NCI-H1092 treated with DMSO at 0.1 percent for 48 hours (cell line): ENCODE measurements at regions not wholly inside any gene's neighbourhood (a gene's known extent, or its start where the extent isn't known, plus 50 kb on each side); places are given as distances from the start of the nearest gene placed in this dataset.
A peak's percentile ranks its signal among the peaks of the same experiment; 100 is the strongest.

Experiments used
- DNase-seq: peaks from one replicate; lab custom pipeline; 2025; lab: John Stamatoyannopoulos, UW

DNA sequence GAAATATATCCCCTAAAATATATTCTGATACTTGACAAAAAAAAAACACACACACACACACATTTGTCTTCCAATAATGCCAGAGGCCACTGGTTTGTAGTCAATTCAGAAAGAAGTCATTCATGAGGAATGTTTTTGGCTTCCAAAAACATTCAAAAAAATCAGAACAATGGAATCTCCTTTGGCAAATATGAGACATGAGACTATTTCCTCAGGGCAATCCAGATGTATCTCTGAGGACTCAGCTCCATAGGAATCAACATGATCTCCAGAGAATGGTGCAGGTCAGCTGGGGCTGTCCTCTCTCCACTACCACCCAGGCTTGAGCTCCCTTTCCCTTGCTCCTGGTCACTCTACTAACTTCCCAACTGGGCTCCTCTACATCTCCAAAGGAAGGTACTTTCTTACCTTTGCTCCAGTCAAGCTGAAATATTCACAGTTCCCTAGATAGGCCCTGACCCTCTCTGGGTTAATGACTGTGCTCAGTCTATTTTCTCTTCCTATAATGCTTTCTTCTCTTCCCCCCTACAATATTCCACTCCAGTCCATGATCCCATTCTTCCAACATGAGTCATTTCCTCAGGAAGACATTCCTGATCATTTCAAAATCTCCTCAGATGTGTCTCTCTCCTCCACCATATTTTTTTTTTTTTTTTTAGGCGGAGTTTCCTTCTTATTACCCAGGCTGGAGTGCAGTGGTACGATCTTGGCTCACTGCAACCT is 145.3 kb downstream of the C1D start:
- DNase-seq, result no peak

DNA sequence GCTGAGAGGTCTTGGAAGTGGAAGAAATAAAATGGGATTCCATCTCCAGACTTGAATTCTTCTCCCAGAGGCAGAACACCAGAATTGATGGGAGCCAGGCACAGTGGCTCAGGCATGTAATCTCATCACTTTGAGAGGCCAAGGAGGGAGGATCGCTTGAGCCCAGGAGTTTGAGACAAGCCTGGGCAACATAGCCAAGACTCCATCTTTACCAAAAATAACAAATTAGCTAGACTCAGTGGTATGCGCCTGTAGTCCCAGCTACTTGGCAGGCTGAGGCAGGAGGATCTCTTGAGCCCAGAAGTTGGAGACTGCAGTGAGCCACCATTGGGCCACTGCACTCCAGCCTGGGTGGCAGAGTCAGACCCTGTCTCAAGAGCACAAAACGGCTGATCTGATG is 144.3 kb downstream of the C1D start:
- no peak for DNase-seq

- no peak for DNase-seq
Observed at GRCh38 chr2:67919490-67919889, 143.3 kb downstream of the C1D start.

DNA sequence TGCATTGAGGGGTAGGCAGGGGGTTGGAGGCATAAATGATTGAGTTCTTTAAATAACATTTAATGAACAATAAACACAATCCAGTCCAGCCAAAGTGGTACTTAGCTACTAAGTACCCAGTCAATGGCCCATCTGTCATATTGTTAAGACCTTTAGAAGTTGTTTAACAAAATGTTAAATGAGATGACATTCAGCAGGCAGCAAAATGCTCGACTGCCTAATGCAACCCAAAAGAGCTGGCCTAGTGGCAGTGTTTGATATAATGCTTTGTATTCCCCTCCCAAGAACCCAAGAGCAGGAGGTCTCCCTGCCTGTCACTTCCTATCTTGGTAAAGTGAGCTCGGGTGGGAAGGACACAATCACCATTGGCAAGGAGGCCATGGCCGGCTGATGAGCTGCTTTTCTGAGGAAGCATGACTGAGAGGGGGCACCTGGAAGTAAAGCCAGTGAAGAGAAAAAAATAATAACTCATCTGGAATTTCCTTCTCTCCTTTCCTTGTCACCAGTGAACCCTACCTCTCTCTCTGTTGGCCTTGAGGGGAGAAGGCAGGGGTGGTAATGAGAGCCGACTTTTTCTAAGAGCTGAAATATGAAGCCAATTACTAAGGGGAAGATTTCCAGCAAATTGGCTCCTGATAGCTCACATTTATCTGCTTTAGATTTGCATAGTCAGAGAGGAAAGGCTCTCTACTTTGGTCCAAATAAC is 140.6 kb downstream of the C1D start:
- peak; percentile 11 for DNase-seq

GRCh38 chr2:67923696-67924095 is 139.1 kb downstream of the C1D start:
- peak; percentile 14 for DNase-seq

- DNase-seq, result no peak
Observed at GRCh38 chr2:67927501-67927900, 135.3 kb downstream of the C1D start.

GRCh38 chr2:67930156-67930555 is 132.6 kb downstream of the C1D start:
- DNase-seq, result no peak

- DNase-seq, result no peak
Observed at GRCh38 chr2:67936969-67937368, 125.8 kb downstream of the C1D start.

- DNase-seq, result no peak
Observed at GRCh38 chr2:67938053-67938452, 124.8 kb downstream of the C1D start.

DNA sequence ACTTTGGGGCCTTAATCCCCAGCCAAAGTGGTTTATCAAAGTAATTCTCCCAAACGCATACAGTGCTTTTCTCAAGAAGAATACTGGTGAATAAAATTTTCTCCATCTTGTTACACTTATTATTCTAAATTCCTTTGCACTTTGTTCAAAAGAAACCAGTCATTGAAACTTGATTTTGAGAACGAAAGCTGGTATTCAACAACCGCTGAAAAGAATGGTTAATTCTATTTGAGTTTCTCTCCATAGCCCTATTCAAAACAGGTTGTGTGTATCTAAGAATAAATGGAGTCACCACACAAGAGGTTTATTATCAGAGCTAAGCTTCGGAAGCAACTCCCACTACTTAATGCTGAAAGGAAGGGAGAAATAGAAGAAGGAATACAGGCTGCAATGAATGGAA is 117.7 kb downstream of the C1D start:
- no peak for DNase-seq

DNA sequence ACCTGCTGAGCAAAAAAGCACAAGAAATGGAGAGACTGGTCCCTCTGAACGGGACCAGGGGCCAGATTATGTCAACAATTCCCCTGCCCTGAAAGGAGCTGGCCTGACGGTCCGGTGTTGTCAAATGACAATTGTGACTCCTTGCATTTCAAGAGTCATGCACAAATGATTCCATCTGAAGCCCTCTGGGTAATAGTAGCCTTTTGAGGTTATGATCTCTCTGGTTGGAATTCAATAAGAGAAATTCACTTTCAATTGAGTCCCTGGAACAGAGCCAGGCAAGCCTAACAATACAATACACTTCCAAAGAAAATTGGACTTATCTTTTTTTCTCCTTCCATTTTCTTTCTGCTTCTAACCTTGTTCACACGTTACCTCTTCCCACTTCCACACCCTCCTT is 116.9 kb downstream of the C1D start:
- DNase-seq, result no peak

- no peak for DNase-seq
Observed at GRCh38 chr2:67948057-67948456, 114.7 kb downstream of the C1D start.

GRCh38 chr2:67948506-67948905 is 114.3 kb downstream of the C1D start:
- no peak for DNase-seq

GRCh38 chr2:67950018-67950417 is 112.8 kb downstream of the C1D start:
- no peak for DNase-seq

DNA sequence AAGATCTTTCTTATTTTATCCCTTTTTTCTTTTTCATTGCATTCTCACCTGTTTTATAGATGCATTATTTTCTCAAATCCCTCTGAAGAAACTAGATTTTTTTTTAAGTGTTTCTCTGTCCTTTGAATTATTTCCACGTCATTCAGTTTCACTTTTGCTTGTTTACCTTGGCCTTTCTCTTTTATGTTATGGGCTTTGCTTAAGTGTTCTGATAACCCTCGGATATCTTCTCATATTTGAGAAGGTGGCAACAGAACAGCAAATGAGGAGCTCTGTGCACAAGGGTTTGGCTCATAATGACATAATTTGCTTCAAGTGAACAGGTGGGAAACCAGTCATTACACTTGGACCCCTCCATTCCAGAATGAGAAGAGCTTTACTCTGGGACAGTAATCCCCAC is 111.9 kb downstream of the C1D start:
- DNase-seq, result no peak

GRCh38 chr2:67952066-67952465 is 110.7 kb downstream of the C1D start:
- no peak for DNase-seq

DNA sequence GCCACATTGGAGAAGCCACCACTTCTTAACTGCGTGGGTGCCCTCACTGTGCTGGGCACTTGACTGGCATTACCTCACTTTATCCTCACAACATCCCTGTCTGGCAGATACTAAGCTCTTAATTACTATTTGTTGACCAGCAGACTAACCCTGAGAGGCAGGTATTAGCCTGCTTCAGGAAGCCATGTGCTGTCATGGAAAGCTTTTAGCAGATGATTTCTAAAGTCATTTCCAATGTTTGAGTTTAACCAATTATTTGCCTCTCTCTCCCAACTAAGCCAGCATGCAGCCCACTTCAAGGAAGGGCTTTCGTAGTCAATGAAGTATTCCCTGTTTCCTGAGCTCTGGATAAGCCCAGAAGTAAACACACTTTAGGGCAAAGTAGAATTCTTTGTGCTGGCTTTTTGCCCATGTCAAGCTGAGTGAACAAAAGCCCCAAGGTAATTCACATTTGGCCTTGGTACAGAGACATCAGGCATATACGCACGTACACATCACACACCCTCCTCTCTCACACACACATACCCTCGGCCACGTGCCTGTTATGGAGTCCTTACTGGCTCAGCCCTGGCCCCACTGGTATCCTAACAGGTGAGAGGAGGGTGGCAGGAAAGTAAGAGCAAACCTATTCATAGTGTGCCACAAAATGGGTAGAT is 108.6 kb downstream of the C1D start:
- DNase-seq, result peak; percentile 97

- DNase-seq, result no peak
Observed at GRCh38 chr2:67955748-67956603, 106.8 kb downstream of the C1D start.

DNA sequence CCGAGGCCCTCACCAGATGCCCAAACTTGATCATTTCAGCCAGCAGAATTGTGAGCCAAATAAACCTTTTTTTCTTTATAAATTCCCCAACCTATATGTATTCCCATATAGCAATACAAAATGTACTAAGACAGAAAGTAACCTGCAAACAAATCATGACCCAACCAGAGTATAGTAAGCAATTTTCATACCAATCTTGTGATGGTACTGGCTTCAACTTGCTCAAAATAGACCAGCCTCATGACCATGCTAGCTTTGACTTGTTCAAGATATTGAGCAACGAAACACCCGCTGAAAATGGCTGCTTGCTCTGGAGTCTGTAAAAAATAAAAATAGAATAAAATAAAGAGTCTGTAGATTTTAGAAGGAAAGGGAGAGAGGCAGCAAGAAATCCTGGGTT is 97.6 kb downstream of the C1D start:
- no peak for DNase-seq

DNA sequence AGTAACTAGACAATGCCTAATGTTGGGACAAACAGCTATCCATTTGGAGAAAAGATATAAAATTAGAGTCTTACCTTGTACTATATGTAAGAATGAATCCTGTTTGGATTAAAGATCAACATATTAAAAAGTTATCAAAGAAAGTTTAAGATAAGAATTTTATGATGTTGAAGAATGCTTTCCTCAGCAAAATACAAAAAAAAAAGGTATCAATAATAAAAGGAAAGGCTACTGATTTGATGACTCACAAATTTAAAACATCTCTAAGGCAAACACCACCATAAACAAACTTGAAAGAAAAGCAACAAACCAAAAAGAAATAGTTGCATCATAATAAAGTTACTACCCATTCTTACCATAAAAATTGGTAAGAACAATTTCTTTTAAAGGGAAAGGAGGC is 92.7 kb downstream of the C1D start:
- DNase-seq, result no peak

DNA sequence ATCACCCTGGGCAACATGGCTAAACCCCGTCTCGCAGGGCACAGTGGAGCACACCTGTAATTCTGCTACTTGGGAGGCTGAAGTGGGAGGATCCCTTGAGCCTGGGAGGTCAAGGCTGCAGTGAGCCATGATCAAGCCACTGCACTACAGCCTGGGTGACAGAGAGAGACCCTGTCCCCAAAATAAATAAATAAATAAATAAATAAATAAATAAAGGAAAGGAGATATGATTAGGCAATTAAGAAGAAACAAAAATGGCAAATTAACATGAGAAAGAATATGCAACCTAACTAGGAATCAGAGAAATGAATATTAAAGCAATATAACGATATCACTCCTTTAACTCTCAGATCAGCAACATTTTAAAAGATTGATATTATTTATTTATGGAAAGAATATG is 92.3 kb downstream of the C1D start:
- DNase-seq, result no peak
